ELF-1 (cell line): ENCODE measurements at regions not wholly inside any gene's neighbourhood (a gene's known extent, or its start where the extent isn't known, plus 50 kb on each side); places are given as distances from the start of the nearest gene placed in this dataset.

Experiments used
- DNase-seq: peaks from one replicate; pipeline ENCODE4 v3.0.0-alpha.2; 2016; ENCODE audit warnings: low read depth, low spot score

- no peak for DNase-seq
These were observed 545.8 kb upstream of the ALCAM start for GRCh38 chr3:104820959-104821358.

DNA sequence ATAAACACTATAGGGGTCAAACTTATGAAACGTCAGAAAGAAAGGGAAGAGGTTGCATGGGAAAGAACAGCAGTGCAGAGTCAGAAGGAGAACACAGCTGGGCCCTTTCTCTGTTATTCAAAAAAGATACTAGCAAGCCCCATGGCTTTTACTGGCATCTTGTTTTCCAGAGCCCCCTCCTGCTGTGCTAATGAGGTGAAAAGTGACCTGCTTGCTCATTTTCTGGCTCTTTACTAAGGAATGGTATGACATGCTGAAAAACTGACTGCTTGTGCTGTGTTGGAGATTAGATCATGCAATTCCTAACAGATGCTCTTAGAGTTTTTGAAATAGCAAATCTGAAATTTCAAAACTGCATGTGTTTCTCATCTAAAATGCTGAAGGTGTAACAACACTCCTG lies 541.6 kb upstream of the ALCAM start:
- peak; percentile 77 for DNase-seq

DNA sequence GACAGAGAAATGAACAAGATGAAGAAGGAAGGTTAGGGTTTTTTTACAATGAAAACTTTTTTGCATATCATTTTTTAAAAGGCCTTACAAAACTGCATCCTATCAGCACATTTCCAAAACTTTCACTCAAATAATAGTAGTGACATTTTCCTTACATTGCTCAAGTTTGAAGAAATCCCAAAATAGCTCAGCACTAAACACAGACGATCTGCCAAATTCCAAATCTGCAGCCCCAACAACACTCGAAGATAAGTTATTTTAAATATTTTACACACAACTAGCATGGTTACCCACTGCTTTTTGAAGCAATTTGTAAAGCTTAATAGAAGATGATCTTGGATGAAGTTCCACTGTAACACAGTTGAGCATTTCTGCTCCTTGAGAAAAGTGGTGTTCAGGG lies 535.6 kb upstream of the ALCAM start:
- no peak for DNase-seq

GRCh38 chr3:104832530-104832929 lies 534.2 kb upstream of the ALCAM start:
- no peak for DNase-seq

DNA sequence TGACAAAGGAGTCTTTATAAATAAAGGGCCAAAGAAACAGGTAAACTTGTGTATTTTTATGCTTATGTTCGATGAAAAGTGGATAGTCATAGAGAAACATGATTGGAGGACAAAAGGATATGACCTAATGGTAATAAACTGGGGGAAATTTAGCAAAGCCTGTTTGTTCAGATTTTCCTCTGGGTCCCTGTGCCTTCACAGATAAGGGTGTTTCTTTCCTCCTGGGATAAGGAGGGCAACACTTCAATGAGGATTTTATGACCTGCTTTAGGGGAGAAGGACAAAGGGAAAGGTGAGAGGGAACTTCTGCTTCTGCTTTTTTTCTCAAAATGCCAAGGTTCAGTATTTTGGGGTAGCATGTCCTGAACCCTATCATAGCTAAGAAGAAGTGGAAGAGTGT lies 531.3 kb upstream of the ALCAM start:
- DNase-seq: no peak

- no peak for DNase-seq
These were observed 520.4 kb upstream of the ALCAM start for GRCh38 chr3:104846270-104846669.

DNA sequence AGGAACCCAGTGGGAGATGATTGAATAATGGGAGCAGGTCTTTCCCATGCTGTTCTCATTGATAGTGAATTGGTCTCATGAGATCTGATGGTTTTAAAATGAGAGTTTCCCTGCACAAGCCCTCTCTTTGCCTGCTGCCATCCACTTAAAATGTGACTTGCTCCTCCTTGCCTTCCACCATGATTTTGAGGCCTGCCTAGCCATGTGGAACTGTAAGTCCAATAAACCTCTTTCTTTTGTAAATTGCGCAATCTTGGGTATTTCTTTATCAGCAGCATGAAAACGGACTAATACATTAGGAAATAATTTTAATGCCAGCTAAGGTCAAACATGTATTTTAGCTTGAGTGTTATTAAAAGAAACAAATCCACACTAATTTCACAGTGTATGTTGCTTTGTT lies 517.6 kb upstream of the ALCAM start:
- DNase-seq: no peak

- DNase-seq: no peak
These were observed 512.2 kb upstream of the ALCAM start for GRCh38 chr3:104854468-104854867.

GRCh38 chr3:104855702-104856101 lies 511.0 kb upstream of the ALCAM start:
- DNase-seq: no peak

DNA sequence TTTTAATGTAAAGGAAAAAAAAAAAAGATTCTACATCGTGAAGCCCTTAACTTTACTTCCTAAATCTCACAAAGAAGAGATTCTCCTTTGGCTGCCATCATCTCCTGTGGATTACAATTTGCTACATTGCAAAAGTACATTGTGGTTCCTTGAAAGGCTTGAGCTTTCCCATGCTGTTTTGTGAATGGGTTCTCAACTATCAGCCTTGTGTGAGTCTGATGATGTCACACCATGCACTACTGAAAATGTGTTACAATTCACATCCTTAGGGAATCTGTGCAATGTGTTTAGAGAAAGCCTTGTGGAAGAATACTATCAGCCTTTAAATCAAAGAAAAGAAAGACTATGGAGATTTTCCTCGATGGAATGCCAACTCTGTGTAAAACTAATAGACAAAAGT lies 510.0 kb upstream of the ALCAM start:
- DNase-seq: no peak

- no peak for DNase-seq
These were observed 498.4 kb upstream of the ALCAM start for GRCh38 chr3:104868291-104868690.

DNA sequence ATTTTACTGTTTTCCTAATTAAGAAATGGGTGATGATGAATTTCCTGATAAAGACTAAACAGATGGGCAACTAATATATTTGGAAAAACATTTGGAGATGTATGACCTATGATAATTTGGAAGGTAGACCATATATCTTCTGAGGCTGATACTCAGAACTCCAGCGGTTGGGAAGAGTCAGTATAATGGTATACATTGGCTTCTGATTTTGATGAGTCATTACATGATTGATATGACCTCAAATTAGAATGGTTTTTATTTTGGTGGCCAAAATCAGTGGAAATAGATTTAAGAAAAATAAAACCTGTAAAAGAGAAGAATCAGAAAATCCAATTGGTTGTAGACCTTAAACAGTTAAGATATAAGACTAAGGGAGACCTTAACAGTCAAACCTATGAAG lies 496.4 kb upstream of the ALCAM start:
- DNase-seq: no peak

- no peak for DNase-seq
These were observed 493.4 kb upstream of the ALCAM start for GRCh38 chr3:104873331-104873730.

DNA sequence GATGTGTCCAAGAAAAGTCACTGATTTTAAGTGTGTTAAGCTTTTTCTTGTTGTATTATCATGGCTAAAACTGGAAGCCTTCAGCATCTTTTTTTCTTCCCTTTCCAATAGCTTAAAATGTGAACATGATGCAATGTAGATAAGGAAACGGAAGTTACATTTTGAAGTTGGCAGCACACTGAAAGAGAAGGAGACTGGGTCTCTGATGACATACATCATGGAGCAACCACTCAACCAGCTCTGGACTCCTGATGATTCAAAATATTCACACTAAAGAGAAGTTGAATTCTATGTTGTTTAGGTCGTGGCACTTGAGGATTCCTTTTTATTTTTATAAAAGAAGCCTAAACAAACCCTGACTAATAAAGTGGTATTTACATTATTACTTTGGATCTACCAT lies 488.3 kb upstream of the ALCAM start:
- DNase-seq: no peak

DNA sequence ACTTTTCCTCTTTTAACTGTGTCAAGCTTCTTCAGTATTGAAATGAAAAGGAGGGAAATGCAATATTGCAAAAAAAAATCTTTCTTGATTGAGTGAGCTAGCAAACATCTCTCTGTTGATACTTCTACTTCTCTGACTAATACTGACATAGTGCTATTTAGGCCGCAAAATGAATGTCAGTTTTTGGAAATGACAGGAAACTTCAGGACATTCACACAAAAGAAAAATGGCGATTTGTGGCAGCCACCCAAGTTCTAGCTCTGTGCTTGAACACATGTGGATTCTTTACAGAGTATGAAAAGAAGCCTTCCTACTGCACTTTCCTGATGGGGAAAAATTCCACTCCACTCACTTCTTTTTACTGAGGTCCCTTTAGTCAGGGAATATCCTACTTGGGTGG lies 486.8 kb upstream of the ALCAM start:
- DNase-seq: no peak

DNA sequence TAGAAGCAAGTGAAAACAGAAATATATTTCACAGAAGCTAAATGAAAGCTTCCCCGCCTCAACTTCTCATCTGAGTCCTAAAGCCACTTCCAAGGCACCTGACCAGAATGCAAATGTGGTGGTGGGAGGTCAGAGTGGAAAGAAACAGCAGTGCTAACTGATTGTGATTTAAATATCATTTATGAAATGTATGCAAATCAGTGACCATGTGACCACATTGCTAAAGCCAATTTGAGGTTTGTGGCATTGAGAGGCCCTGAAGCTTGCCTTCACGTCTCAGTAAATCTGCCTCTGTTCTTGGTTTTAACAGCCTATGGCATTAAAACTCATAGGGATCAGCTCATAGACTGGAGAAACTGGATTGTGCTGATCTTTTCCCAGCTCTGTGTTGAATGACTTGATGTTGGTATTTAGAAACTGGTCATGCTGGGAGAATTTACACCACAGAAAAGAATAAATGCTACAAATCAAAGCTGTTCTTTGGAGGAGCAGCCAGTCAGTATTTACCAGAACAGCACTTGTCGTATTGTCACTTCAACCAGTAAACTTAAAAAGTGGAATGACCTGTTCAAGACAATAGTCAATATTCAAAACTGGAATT lies 481.4 kb upstream of the ALCAM start:
- DNase-seq: no peak

DNA sequence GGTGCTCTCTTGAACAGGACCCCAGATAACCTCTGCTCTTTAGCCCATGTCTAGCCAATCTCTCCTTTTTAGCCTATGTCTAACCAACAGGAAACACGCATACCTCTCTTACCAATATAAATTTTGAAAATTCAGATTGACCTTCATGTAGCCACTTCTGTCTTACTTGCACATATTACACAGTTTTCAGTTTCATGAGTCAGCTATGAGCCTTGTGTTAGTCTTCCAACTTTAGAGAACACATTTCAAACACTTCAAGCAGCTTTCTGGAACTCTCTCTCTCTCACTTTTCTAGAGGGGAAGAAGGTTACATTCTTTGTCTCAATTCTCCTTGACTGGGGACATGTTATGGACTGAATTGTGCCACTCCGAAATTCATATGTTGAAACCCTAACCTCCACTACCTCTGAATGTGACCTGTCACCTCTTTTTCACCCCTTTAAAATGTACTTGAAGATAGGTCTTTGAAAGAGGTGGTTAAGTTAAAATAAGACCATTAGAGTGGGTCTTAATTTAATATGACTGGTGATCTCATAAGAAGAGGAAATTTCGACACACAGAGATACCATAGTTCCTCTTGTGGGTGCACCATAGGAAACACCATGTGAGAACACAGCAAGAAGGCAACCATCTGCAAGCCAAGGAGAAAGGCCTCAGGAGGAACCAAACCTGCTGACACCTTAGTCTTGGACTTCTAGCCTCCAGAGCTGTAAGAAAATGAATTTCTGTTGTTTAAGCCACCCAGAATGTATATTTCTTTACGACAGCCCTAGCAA lies 480.3 kb upstream of the ALCAM start:
- no peak for DNase-seq

DNA sequence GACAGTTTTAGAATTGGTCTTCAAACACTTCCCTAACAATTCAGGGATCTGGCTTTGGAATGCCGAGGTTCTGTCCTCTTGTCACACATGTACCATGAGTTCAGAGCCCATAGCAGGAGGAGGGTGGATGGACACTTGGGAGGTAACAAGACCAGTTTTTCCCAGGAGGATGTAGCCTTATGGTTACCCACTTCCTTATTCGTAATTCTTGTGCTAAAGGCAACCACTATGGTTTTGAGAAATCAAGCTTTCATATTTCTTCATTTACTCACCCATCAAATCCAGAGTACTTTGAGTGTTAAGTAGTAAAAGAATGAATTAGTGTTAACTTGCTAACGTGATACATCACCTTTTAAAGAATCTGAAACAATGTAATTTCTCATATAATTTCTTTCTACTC lies 479.6 kb upstream of the ALCAM start:
- DNase-seq: no peak

- no peak for DNase-seq
These were observed 479.1 kb upstream of the ALCAM start for GRCh38 chr3:104887619-104888018.

GRCh38 chr3:104892044-104892443 lies 474.7 kb upstream of the ALCAM start:
- peak; percentile 24 for DNase-seq

- no peak for DNase-seq
These were observed 470.1 kb upstream of the ALCAM start for GRCh38 chr3:104896624-104897023.

- no peak for DNase-seq
These were observed 465.3 kb upstream of the ALCAM start for GRCh38 chr3:104901396-104901795.

DNA sequence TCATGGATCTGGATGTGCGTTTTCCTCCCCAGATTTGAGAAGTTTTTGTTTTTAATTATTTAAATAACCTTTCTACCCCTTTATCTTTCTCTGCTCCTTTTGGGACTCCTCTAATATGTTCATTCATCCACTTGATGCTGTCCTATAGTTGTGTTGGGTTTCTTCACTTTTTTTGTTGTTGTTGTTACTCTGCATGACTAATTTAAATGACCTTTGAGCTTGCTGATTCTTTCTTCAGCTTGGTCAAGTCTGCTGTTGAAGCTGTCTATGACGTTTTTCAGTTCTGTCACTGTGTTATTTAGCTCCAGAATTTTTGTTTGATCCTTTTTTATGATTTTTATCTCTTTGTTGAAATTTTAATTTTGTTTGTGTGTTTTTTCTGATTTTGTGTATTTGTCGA lies 463.6 kb upstream of the ALCAM start:
- no peak for DNase-seq
